SK-N-SH (cell line): ENCODE measurements at regions not wholly inside any gene's neighbourhood (a gene's known extent, or its start where the extent isn't known, plus 50 kb on each side); places are given as distances from the start of the nearest gene placed in this dataset.

ENCODE experiments used
- CTCF ChIA-PET: fragments of 300-600, 350-600 bp; formaldehyde crosslinking; extraction: SDS; loops from one replicate; lab custom pipeline; 2021; lab: Yijun Ruan, JAX
- POLR2A ChIA-PET: fragments of 350-600 bp; sonication (Branson Sonifier 250); formaldehyde crosslinking; extraction: SDS; loops from one replicate; lab custom pipeline; 2020; ENCODE audit warnings: antibody characterized with exemption, inconsistent platforms; lab: Yijun Ruan, JAX
- DNase-seq: peaks from one replicate; pipeline ENCODE4 v3.0.0; 2012
- H2AFZ ChIP-seq: fragments of 200-600 bp; sonication (generic); 2 replicates; pipeline ENCODE4 v1.8.1; 2016; ENCODE audit warnings: antibody characterized with exemption, mild to moderate bottlenecking, low read depth
- H3F3A ChIP-seq: fragments of 200-600 bp; sonication (generic); replicated peaks from 2 replicates; pipeline ENCODE3; 2016; ENCODE audit warnings: antibody characterized with exemption, mild to moderate bottlenecking; ENCODE audit not compliant: insufficient read depth
- H3K27ac ChIP-seq, 2 experiments: fragments of 200-500 bp in 1 of 2; fragments of 200-600 bp in 1 of 2; sonication (Bioruptor generic) in 1 of 2; sonication (generic), shearing (Covaris generic) in 1 of 2; 2 replicates each; pipeline versions ENCODE4 v1.5.1 to v1.6.1; 2014 to 2016; ENCODE audit warnings: low read depth in 2 of 2, inconsistent platforms in 1 of 2, low read length in 1 of 2, mild to moderate bottlenecking in 1 of 2, mixed read lengths in 1 of 2
- H3K27me3 ChIP-seq: fragments of 200-600 bp; sonication (generic), shearing (Covaris generic); 2 replicates; pipeline ENCODE4 v1.6.1; 2016; ENCODE audit warnings: mixed run types; ENCODE audit not compliant: insufficient read depth
- H3K36me3 ChIP-seq, 2 experiments: fragments of 200-500 bp in 1 of 2; fragments of 200-600 bp in 1 of 2; sonication (Bioruptor generic) in 1 of 2; sonication (generic) in 1 of 2; replicated peaks in 1 of 2; 2 replicates each; pipeline versions ENCODE3 to v1.5.1; 2014 to 2016; ENCODE audit warnings: low read length in 1 of 2, mild to moderate bottlenecking in 1 of 2; ENCODE audit not compliant: insufficient read depth in 2 of 2, control insufficient read depth in 1 of 2
- H3K4me1 ChIP-seq, 2 experiments: fragments of 200-500 bp in 1 of 2; fragments of 200-600 bp in 1 of 2; sonication (Bioruptor generic) in 1 of 2; sonication (generic), shearing (Covaris generic) in 1 of 2; 2 replicates each; pipeline versions ENCODE4 v1.5.1 to v1.6.1; 2014 to 2016; ENCODE audit warnings: low read depth in 1 of 2, low read length in 1 of 2, mixed run types in 1 of 2; ENCODE audit not compliant: insufficient read depth in 2 of 2, control insufficient read depth in 1 of 2
- H3K4me2 ChIP-seq: fragments of 200-600 bp; sonication (generic), shearing (Covaris generic); 2 replicates; pipeline ENCODE4 v1.6.1; 2017; ENCODE audit warnings: mixed run types
- H3K4me3 ChIP-seq, 2 experiments: fragments of 200-500 bp in 1 of 2; fragments of 200-600 bp in 1 of 2; sonication (Bioruptor generic) in 1 of 2; sonication (generic), shearing (Covaris generic) in 1 of 2; 2 replicates each; pipeline versions ENCODE4 v1.5.1 to v1.8.1; 2014 to 2016; ENCODE audit warnings: low read depth in 2 of 2, inconsistent platforms in 1 of 2, low read length in 1 of 2, mild to moderate bottlenecking in 1 of 2, mixed read lengths in 1 of 2, moderate library complexity in 1 of 2
- H3K79me2 ChIP-seq: fragments of 200-600 bp; sonication (generic); 2 replicates; pipeline ENCODE4 v1.8.1; 2017; ENCODE audit warnings: mild to moderate bottlenecking; ENCODE audit not compliant: insufficient read depth
- H3K9ac ChIP-seq: fragments of 200-600 bp; sonication (generic); 2 replicates; pipeline ENCODE4 v1.6.1; 2017; ENCODE audit warnings: mixed run types
- H3K9me2 ChIP-seq: fragments of 200-600 bp; sonication (generic); 2 replicates; pipeline ENCODE4 v1.6.1; 2017; ENCODE audit warnings: mixed run types
- H3K9me3 ChIP-seq: fragments of 200-600 bp; sonication (generic); 2 replicates; pipeline ENCODE4 v1.6.1; 2017; ENCODE audit warnings: mixed run types, mild to moderate bottlenecking, moderate library complexity
- H4K20me1 ChIP-seq: fragments of 200-600 bp; sonication (generic); 2 replicates; pipeline ENCODE4 v1.6.1; 2017; ENCODE audit warnings: mild to moderate bottlenecking, mixed run types; ENCODE audit not compliant: insufficient read depth
- ELF1 ChIP-seq: IDR thresholded peaks from 2 replicates; pipeline ENCODE4 v1.4.0; 2012
- EZH2phosphoT487 ChIP-seq: fragments of 200-600 bp; sonication (generic); IDR thresholded peaks from 2 replicates; pipeline ENCODE4 v1.6.1; 2017; ENCODE audit warnings: low read depth, mixed run types, mild to moderate bottlenecking, antibody characterized with exemption, moderate library complexity, borderline replicate concordance
- JUND ChIP-seq: IDR thresholded peaks from 2 replicates; pipeline ENCODE4 v1.4.0; 2012
- MEF2A ChIP-seq: IDR thresholded peaks from 2 replicates; pipeline ENCODE4 v1.4.0; 2012; ENCODE audit warnings: low read depth, borderline replicate concordance
- MXI1 ChIP-seq: IDR thresholded peaks from 2 replicates; pipeline ENCODE4 v1.6.1; 2012; ENCODE audit warnings: mild to moderate bottlenecking, low read depth, low read length, improper control_type of control experiment
- NFIC ChIP-seq: IDR thresholded peaks from 2 replicates; pipeline ENCODE4 v1.4.0; 2012; ENCODE audit warnings: borderline replicate concordance
- RFX5 ChIP-seq: IDR thresholded peaks from 2 replicates; pipeline ENCODE4 v1.6.1; 2012; ENCODE audit warnings: mild to moderate bottlenecking, improper control_type of control experiment, low read length
- RXRA ChIP-seq: IDR thresholded peaks from 2 replicates; pipeline ENCODE4 v1.4.0; 2012; ENCODE audit warnings: low read depth, mild to moderate bottlenecking, borderline replicate concordance
- TAF1 ChIP-seq: IDR thresholded peaks from 2 replicates; pipeline ENCODE4 v1.6.1; 2012; ENCODE audit warnings: low read depth, mild to moderate bottlenecking, low read length, moderate library complexity, borderline replicate concordance
- TCF12 ChIP-seq: IDR thresholded peaks from 2 replicates; pipeline ENCODE4 v1.4.0; 2012
- TEAD4 ChIP-seq: IDR thresholded peaks from 2 replicates; pipeline ENCODE4 v1.4.0; 2012; ENCODE audit warnings: mild to moderate bottlenecking, borderline replicate concordance; ENCODE audit not compliant: insufficient read depth
- YY1 ChIP-seq: IDR thresholded peaks from 2 replicates; pipeline ENCODE4 v1.4.0; 2012; ENCODE audit warnings: low read depth, mild to moderate bottlenecking
- WGBS: methylation state at CpG from one replicate; pipeline ENCODE4 v1.1.6; 2017; ENCODE audit warnings: low lambda C conversion rate; 5-methylcytosine and 5-hydroxymethylcytosine counted together
- TF ChIP-seq, protein P1 (sequence below): IDR thresholded peaks from 2 replicates; pipeline ENCODE4; 2012

DNA sequence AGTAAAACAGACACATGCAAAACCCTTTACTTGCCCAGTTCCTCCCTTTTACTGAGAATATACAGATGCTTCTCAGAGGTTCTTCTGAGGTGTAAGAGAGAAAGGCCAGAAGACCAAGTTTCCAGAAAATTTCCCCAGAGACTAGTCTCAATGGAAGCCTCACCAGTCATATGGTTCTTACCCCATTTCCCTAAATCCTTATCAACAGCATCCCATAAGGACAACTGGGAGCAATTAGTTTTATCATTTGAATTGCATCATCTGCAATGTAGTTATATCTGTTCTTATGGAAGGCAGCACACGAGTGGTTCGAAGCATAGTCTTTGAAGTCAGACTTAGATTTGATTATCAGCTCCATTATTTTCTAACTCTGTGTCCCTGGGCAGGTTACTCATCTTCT is 203.6 kb upstream of the PPARGC1A start:
- ChIA-PET POLR2A (no interaction called here), CTCF (interaction anchor here (0.6 kb wide), 1 partner anchor 472 kb away, joined by 3 read pairs; no protein-coding TSS in a partner anchor)
- WGBS, result 22% methylated on average over 2 of the region's 2 CpGs
- no peaks in the 10 kb centered on the region for H3F3A ChIP-seq
- H3K79me2 ChIP-seq, result no peaks in the 10 kb centered on the region
- H3K27me3 ChIP-seq, result no peaks in the 10 kb centered on the region
- no peaks in the 10 kb centered on the region for H3K9me2 ChIP-seq
- H3K9me3 ChIP-seq, result no peaks in the 10 kb centered on the region
- H3K9ac ChIP-seq, result no peak overlapping the region
- no peaks in the 10 kb centered on the region for H3K36me3 ChIP-seq
- no peaks in the 10 kb centered on the region for H4K20me1 ChIP-seq
- TF ChIP-seq JUND (no peak), TAF1 (no peak), ELF1 (no peak), RFX5 (no peak), EZH2phosphoT487 (no peak), MXI1 (no peak)
- TF ChIP-seq, protein P1, sequence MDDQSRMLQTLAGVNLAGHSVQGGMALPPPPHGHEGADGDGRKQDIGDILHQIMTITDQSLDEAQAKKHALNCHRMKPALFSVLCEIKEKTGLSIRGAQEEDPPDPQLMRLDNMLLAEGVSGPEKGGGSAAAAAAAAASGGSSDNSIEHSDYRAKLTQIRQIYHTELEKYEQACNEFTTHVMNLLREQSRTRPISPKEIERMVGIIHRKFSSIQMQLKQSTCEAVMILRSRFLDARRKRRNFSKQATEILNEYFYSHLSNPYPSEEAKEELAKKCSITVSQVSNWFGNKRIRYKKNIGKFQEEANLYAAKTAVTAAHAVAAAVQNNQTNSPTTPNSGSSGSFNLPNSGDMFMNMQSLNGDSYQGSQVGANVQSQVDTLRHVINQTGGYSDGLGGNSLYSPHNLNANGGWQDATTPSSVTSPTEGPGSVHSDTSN, result no peak
- H3K27ac ChIP-seq, result no peak overlapping the region
- DNase-seq, result no peak
- H3K4me2 ChIP-seq, result no peak overlapping the region
- no peak overlapping the region for H2AFZ ChIP-seq
- H3K4me3 ChIP-seq, result no peak overlapping the region
- H3K4me1 ChIP-seq, result no peaks in the 10 kb centered on the region

DNA sequence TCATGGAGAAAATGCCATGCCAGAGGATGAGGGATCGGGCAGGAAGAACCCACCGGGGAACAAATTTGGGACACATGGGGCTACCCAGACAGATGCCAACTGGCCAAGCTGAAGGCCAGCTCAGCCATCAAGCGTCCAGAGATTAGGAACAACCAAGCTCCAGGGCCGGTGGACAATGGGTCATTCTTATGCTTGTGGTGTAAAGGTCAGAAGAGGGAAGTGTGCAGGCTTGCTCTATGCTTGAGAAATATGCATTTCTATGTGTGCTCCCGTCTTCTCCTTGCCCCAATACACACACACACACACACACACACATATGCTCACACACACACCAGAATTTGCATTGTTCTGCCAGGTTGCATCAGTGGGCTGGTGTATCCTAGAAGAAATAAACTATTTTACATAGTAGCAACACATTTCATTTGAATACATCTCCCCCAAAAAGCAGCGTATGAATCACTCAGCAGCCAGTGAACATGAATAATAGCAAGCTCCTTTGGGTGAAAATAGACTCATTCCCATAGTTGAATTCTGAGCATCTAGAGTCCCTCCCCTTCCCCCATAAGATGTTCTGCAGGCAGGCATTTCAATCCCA is 201.9 kb upstream of the PPARGC1A start:
- Histone ChIP-seq H3K36me3 (no peaks in the 10 kb centered on the region), H3K4me1 (no peaks in the 10 kb centered on the region), H3F3A (no peaks in the 10 kb centered on the region), H3K27me3 (no peaks in the 10 kb centered on the region), H3K4me3 (no peak overlapping the region), H3K9me3 (no peaks in the 10 kb centered on the region), H3K4me2 (no peak overlapping the region), H3K27ac (no peak overlapping the region), H3K9ac (no peak overlapping the region), H3K79me2 (no peaks in the 10 kb centered on the region), H4K20me1 (no peaks in the 10 kb centered on the region), H2AFZ (no peak overlapping the region), H3K9me2 (no peaks in the 10 kb centered on the region)
- ChIA-PET POLR2A (no interaction called here), CTCF (interaction anchor here (0.6 kb wide), 1 partner anchor 8 kb away, joined by 3 read pairs; no protein-coding TSS in a partner anchor)
- WGBS, result 61% methylated on average over 6 of the region's 6 CpGs
- no peak for DNase-seq
- TF ChIP-seq NFIC, result no peak
- TF ChIP-seq MEF2A, result no peak
- no peak for TF ChIP-seq YY1
- TF ChIP-seq MXI1, result no peak
- no peak for TF ChIP-seq RXRA
- no peak for TF ChIP-seq TCF12
- TF ChIP-seq TEAD4, result no peak
